SK-N-SH (cell line): ENCODE measurements at regions not wholly inside any gene's neighbourhood (a gene's known extent, or its start where the extent isn't known, plus 50 kb on each side); places are given as distances from the start of the nearest gene placed in this dataset.

Experiments
- CTCF ChIA-PET: fragments of 300-600, 350-600 bp; formaldehyde crosslinking; extraction: SDS; loops from one replicate; lab custom pipeline; 2021; lab: Yijun Ruan, JAX
- POLR2A ChIA-PET: fragments of 350-600 bp; sonication (Branson Sonifier 250); formaldehyde crosslinking; extraction: SDS; loops from one replicate; lab custom pipeline; 2020; ENCODE audit warnings: antibody characterized with exemption, inconsistent platforms; lab: Yijun Ruan, JAX
- DNase-seq: peaks from one replicate; pipeline ENCODE4 v3.0.0; 2012
- H2AFZ ChIP-seq: fragments of 200-600 bp; sonication (generic); 2 replicates; pipeline ENCODE4 v1.8.1; 2016; ENCODE audit warnings: antibody characterized with exemption, mild to moderate bottlenecking, low read depth
- H3F3A ChIP-seq: fragments of 200-600 bp; sonication (generic); replicated peaks from 2 replicates; pipeline ENCODE3; 2016; ENCODE audit warnings: antibody characterized with exemption, mild to moderate bottlenecking; ENCODE audit not compliant: insufficient read depth
- H3K27ac ChIP-seq, 2 experiments: fragments of 200-500 bp in 1 of 2; fragments of 200-600 bp in 1 of 2; sonication (Bioruptor generic) in 1 of 2; sonication (generic), shearing (Covaris generic) in 1 of 2; 2 replicates each; pipeline versions ENCODE4 v1.5.1 to v1.6.1; 2014 to 2016; ENCODE audit warnings: low read depth in 2 of 2, inconsistent platforms in 1 of 2, low read length in 1 of 2, mild to moderate bottlenecking in 1 of 2, mixed read lengths in 1 of 2
- H3K27me3 ChIP-seq: fragments of 200-600 bp; sonication (generic), shearing (Covaris generic); 2 replicates; pipeline ENCODE4 v1.6.1; 2016; ENCODE audit warnings: mixed run types; ENCODE audit not compliant: insufficient read depth
- H3K36me3 ChIP-seq, 2 experiments: fragments of 200-500 bp in 1 of 2; fragments of 200-600 bp in 1 of 2; sonication (Bioruptor generic) in 1 of 2; sonication (generic) in 1 of 2; replicated peaks in 1 of 2; 2 replicates each; pipeline versions ENCODE3 to v1.5.1; 2014 to 2016; ENCODE audit warnings: low read length in 1 of 2, mild to moderate bottlenecking in 1 of 2; ENCODE audit not compliant: insufficient read depth in 2 of 2, control insufficient read depth in 1 of 2
- H3K4me1 ChIP-seq, 2 experiments: fragments of 200-500 bp in 1 of 2; fragments of 200-600 bp in 1 of 2; sonication (Bioruptor generic) in 1 of 2; sonication (generic), shearing (Covaris generic) in 1 of 2; 2 replicates each; pipeline versions ENCODE4 v1.5.1 to v1.6.1; 2014 to 2016; ENCODE audit warnings: low read depth in 1 of 2, low read length in 1 of 2, mixed run types in 1 of 2; ENCODE audit not compliant: insufficient read depth in 2 of 2, control insufficient read depth in 1 of 2
- H3K4me2 ChIP-seq: fragments of 200-600 bp; sonication (generic), shearing (Covaris generic); 2 replicates; pipeline ENCODE4 v1.6.1; 2017; ENCODE audit warnings: mixed run types
- H3K4me3 ChIP-seq, 2 experiments: fragments of 200-500 bp in 1 of 2; fragments of 200-600 bp in 1 of 2; sonication (Bioruptor generic) in 1 of 2; sonication (generic), shearing (Covaris generic) in 1 of 2; 2 replicates each; pipeline versions ENCODE4 v1.5.1 to v1.8.1; 2014 to 2016; ENCODE audit warnings: low read depth in 2 of 2, inconsistent platforms in 1 of 2, low read length in 1 of 2, mild to moderate bottlenecking in 1 of 2, mixed read lengths in 1 of 2, moderate library complexity in 1 of 2
- H3K79me2 ChIP-seq: fragments of 200-600 bp; sonication (generic); 2 replicates; pipeline ENCODE4 v1.8.1; 2017; ENCODE audit warnings: mild to moderate bottlenecking; ENCODE audit not compliant: insufficient read depth
- H3K9ac ChIP-seq: fragments of 200-600 bp; sonication (generic); 2 replicates; pipeline ENCODE4 v1.6.1; 2017; ENCODE audit warnings: mixed run types
- H3K9me2 ChIP-seq: fragments of 200-600 bp; sonication (generic); 2 replicates; pipeline ENCODE4 v1.6.1; 2017; ENCODE audit warnings: mixed run types
- H3K9me3 ChIP-seq: fragments of 200-600 bp; sonication (generic); 2 replicates; pipeline ENCODE4 v1.6.1; 2017; ENCODE audit warnings: mixed run types, mild to moderate bottlenecking, moderate library complexity
- H4K20me1 ChIP-seq: fragments of 200-600 bp; sonication (generic); 2 replicates; pipeline ENCODE4 v1.6.1; 2017; ENCODE audit warnings: mild to moderate bottlenecking, mixed run types; ENCODE audit not compliant: insufficient read depth
- CHD2 ChIP-seq: fragments of 150-350 bp; IDR thresholded peaks from 2 replicates; pipeline ENCODE4 v1.6.1; 2018; ENCODE audit warnings: low read length; ENCODE audit not compliant: partially characterized antibody
- ELF1 ChIP-seq: IDR thresholded peaks from 2 replicates; pipeline ENCODE4 v1.4.0; 2012
- FOSL2 ChIP-seq: IDR thresholded peaks from 2 replicates; pipeline ENCODE4 v1.4.0; 2012; ENCODE audit warnings: low read depth, mild to moderate bottlenecking, moderate library complexity, borderline replicate concordance
- FOXJ3 ChIP-seq: sonication (generic); formaldehyde crosslinking; IDR thresholded peaks from 2 replicates; pipeline ENCODE4 v1.5.1; 2020; ENCODE audit warnings: mild to moderate bottlenecking, missing genetic modification reagents
- GABPA ChIP-seq: IDR thresholded peaks from 2 replicates; pipeline ENCODE4 v1.4.0; 2012; ENCODE audit warnings: low read depth, mild to moderate bottlenecking
- IRF3 ChIP-seq: fragments of 150-350 bp; IDR thresholded peaks from 2 replicates; pipeline ENCODE4 v1.6.1; 2016; ENCODE audit warnings: mild to moderate bottlenecking, low read depth, low read length
- MAX ChIP-seq: IDR thresholded peaks from 2 replicates; pipeline ENCODE4 v1.4.0; 2012; ENCODE audit warnings: low read depth
- MEF2A ChIP-seq: IDR thresholded peaks from 2 replicates; pipeline ENCODE4 v1.4.0; 2012; ENCODE audit warnings: low read depth, borderline replicate concordance
- MXI1 ChIP-seq: IDR thresholded peaks from 2 replicates; pipeline ENCODE4 v1.6.1; 2012; ENCODE audit warnings: mild to moderate bottlenecking, low read depth, low read length, improper control_type of control experiment
- PBX3 ChIP-seq: IDR thresholded peaks from 2 replicates; pipeline ENCODE4; 2012
- POLR2AphosphoS5 ChIP-seq: IDR thresholded peaks from 2 replicates; pipeline ENCODE4 v1.6.1; 2012; ENCODE audit warnings: low read depth, low read length
- RAD21 ChIP-seq: IDR thresholded peaks from 2 replicates; pipeline ENCODE4 v1.6.1; 2012; ENCODE audit warnings: mild to moderate bottlenecking, low read length
- REST ChIP-seq: IDR thresholded peaks from 2 replicates; pipeline ENCODE4 v1.6.1; 2012; ENCODE audit warnings: mild to moderate bottlenecking, low read depth, low read length, moderate library complexity
- RXRA ChIP-seq: IDR thresholded peaks from 2 replicates; pipeline ENCODE4 v1.4.0; 2012; ENCODE audit warnings: low read depth, mild to moderate bottlenecking, borderline replicate concordance
- TCF12 ChIP-seq: IDR thresholded peaks from 2 replicates; pipeline ENCODE4 v1.4.0; 2012
- WGBS: methylation state at CpG from one replicate; pipeline ENCODE4 v1.1.6; 2017; ENCODE audit warnings: low lambda C conversion rate; 5-methylcytosine and 5-hydroxymethylcytosine counted together

- Histone ChIP-seq H3K27me3 (peaks cover 5% of the 10 kb centered on the region), H3K36me3 (no peaks in the 10 kb centered on the region), H3K4me3 (no peak overlapping the region), H3K9ac (no peak overlapping the region), H3F3A (no peaks in the 10 kb centered on the region), H3K9me3 (no peaks in the 10 kb centered on the region), H2AFZ (no peak overlapping the region), H3K27ac (no peak overlapping the region), H3K79me2 (no peaks in the 10 kb centered on the region), H3K4me2 (no peak overlapping the region), H3K9me2 (no peaks in the 10 kb centered on the region), H4K20me1 (no peaks in the 10 kb centered on the region), H3K4me1 (peaks cover 0 to 16% of the 10 kb centered on the region in 2 experiments; a peak in 2 of 4 replicates)
- WGBS = 55% methylated on average over 8 of the region's 8 CpGs
- no peak for DNase-seq
- ChIA-PET POLR2A (no interaction called here), CTCF (no interaction called here)
- TF ChIP-seq CHD2 (no peak), REST (no peak), RXRA (no peak), IRF3 (no peak), GABPA (no peak), PBX3 (no peak), FOXJ3 (CRISPR knock-in tag) (no peak), TCF12 (no peak), MXI1 (no peak), FOSL2 (no peak), RAD21 (no peak), MEF2A (no peak), ELF1 (no peak), MAX (no peak), POLR2AphosphoS5 (no peak)
These were observed 241.8 kb downstream of the TTLL7 start for GRCh38 chr1:83756984-83757717.
